Gastroesophageal sphincter (tissue), 3 donors: ENCODE measurements at regions not wholly inside any gene's neighbourhood (a gene's known extent, or its start where the extent isn't known, plus 50 kb on each side); places are given as distances from the start of the nearest gene placed in this dataset.

Experiments used
- EP300 ChIP-seq: sonication (generic); formaldehyde crosslinking; IDR thresholded peaks from one replicate; pipeline ENCODE4 v1.6.1; 2017; ENCODE audit warnings: antibody characterized with exemption, mild to moderate bottlenecking
- POLR2A ChIP-seq, 2 donors: fragments of 450-650 bp; IDR thresholded peaks; one replicate each; pipeline ENCODE4 v1.6.1; 2017; ENCODE audit warnings: antibody characterized with exemption in 2 of 2, mild to moderate bottlenecking in 2 of 2, moderate library complexity in 1 of 2
- POLR2AphosphoS5 ChIP-seq: sonication (generic); formaldehyde crosslinking; IDR thresholded peaks from one replicate; pipeline ENCODE4 v1.6.1; 2017; ENCODE audit warnings: antibody characterized with exemption
- TF ChIP-seq, protein P1 (sequence below), 4 experiments: fragments of 200-600 bp in 2 of 4; fragments of 450-650 bp in 2 of 4; sonication (generic) in 1 of 4; IDR thresholded peaks; one replicate each; pipeline ENCODE4 v1.5.1; 2017 to 2019; ENCODE audit warnings: antibody characterized with exemption in 4 of 4, mild to moderate bottlenecking in 2 of 4, moderate library complexity in 2 of 4

DNA sequence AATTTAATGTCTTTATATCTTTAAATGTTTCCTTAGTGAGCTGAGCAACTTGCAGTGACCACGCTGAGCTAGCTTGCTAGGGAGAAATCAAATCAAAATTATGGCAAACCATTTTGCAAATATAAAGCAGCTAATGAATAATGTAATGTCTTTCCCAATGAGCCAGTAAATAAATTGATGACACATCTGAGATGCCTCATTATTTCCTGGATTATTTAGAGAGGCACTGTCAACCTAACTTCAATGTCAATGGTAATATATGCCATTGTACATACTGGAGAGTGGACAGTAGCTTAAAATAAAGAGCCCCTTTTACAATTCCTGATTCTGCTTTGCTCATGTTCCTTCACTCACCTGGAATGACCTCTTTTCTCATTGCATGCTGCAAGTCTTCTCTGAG is 182.6 kb downstream of the PHLDA1 start:
- TF ChIP-seq, protein P1, sequence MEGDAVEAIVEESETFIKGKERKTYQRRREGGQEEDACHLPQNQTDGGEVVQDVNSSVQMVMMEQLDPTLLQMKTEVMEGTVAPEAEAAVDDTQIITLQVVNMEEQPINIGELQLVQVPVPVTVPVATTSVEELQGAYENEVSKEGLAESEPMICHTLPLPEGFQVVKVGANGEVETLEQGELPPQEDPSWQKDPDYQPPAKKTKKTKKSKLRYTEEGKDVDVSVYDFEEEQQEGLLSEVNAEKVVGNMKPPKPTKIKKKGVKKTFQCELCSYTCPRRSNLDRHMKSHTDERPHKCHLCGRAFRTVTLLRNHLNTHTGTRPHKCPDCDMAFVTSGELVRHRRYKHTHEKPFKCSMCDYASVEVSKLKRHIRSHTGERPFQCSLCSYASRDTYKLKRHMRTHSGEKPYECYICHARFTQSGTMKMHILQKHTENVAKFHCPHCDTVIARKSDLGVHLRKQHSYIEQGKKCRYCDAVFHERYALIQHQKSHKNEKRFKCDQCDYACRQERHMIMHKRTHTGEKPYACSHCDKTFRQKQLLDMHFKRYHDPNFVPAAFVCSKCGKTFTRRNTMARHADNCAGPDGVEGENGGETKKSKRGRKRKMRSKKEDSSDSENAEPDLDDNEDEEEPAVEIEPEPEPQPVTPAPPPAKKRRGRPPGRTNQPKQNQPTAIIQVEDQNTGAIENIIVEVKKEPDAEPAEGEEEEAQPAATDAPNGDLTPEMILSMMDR (IDR thresholded peaks at IDR 0.05) = no peak
- TF ChIP-seq POLR2A (IDR thresholded peaks at IDR 0.05) = no peak
- TF ChIP-seq EP300 = no peak
- no peak for TF ChIP-seq POLR2AphosphoS5
